HEK293T (cell line): ENCODE measurements at regions not wholly inside any gene's neighbourhood (a gene's known extent, or its start where the extent isn't known, plus 50 kb on each side); places are given as distances from the start of the nearest gene placed in this dataset.

Experiments used
- ARNT ChIP-seq: fragments of 450-650 bp; IDR thresholded peaks from 2 replicates; pipeline ENCODE4 v1.6.1; 2017; ENCODE audit warnings: mild to moderate bottlenecking
- CTBP1 ChIP-seq: fragments of 450-650 bp; IDR thresholded peaks from 2 replicates; pipeline ENCODE4 v1.6.1; 2016; ENCODE audit warnings: borderline replicate concordance
- ELF4 ChIP-seq: fragments of 450-650 bp; IDR thresholded peaks from 2 replicates; pipeline ENCODE4 v1.6.1; 2017; ENCODE audit warnings: antibody characterized with exemption
- FOXA1 ChIP-seq: fragments of 450-650 bp; IDR thresholded peaks from 2 replicates; pipeline ENCODE4 v1.6.1; 2016; ENCODE audit warnings: mild to moderate bottlenecking
- FOXK2 ChIP-seq: fragments of 450-650 bp; IDR thresholded peaks from 2 replicates; pipeline ENCODE4 v1.6.1; 2016; ENCODE audit warnings: mild to moderate bottlenecking
- L3MBTL2 ChIP-seq: fragments of 450-650 bp; conservative IDR thresholded peaks from 2 replicates; pipeline ENCODE4 v1.6.1; 2016; ENCODE audit warnings: mild to moderate bottlenecking
- SP1 ChIP-seq: fragments of 450-650 bp; IDR thresholded peaks from 2 replicates; pipeline ENCODE4 v1.6.1; 2017
- SUZ12 ChIP-seq: fragments of 450-650 bp; IDR thresholded peaks from 2 replicates; pipeline ENCODE4 v1.6.1; 2016; ENCODE audit warnings: mild to moderate bottlenecking
- TARDBP ChIP-seq: fragments of 450-650 bp; IDR thresholded peaks from 2 replicates; pipeline ENCODE4 v1.6.1; 2016
- TF ChIP-seq, protein P1 (sequence below): fragments of 450-650 bp; IDR thresholded peaks from 2 replicates; pipeline ENCODE4 v1.6.1; 2016

DNA sequence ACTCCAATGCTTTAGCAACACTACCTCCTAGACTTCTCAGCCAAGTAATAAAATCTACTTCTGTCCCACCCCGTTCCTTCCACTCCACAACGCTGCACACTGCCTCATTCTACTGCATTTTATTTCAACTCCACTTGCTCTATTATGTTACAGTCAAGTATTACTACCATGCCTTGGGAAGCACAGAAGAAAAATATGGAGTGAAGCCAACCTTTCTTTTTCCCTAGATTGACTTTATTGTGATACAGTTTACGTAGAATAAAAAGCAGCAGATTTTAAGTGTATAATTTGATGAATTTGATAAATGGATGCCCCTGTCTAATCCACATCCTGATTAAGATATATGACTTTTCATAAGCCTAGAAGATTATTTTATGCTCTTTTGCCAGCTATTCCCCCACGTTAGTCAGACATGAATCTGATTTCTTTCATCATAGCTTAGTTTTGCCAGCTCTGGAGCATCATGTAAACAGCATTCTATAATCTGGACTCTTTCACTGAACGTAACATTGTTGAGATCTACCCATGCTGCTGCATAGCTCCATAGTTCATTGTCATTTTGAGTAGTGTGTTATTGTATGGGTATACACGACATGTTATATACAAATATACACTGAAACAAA is 676.8 kb upstream of the RAB6C start:
- TF ChIP-seq, protein P1, sequence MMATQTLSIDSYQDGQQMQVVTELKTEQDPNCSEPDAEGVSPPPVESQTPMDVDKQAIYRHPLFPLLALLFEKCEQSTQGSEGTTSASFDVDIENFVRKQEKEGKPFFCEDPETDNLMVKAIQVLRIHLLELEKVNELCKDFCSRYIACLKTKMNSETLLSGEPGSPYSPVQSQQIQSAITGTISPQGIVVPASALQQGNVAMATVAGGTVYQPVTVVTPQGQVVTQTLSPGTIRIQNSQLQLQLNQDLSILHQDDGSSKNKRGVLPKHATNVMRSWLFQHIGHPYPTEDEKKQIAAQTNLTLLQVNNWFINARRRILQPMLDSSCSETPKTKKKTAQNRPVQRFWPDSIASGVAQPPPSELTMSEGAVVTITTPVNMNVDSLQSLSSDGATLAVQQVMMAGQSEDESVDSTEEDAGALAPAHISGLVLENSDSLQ, result no peak
- no peak for TF ChIP-seq FOXA1
- no peak for TF ChIP-seq FOXK2
- TF ChIP-seq SP1, result no peak
- no peak for TF ChIP-seq L3MBTL2
- no peak for TF ChIP-seq ARNT
- no peak for TF ChIP-seq CTBP1
- TF ChIP-seq ELF4, result no peak
- TF ChIP-seq TARDBP, result no peak
- TF ChIP-seq SUZ12, result no peak
